ENCODE measurements at regions not wholly inside any gene's neighbourhood (a gene's known extent, or its start where the extent isn't known, plus 50 kb on each side); places are given as distances from the start of the nearest gene placed in this dataset.
"Not testable (repeated sequence)": the region's sequence is repeated elsewhere in the genome, so short reads cannot be mapped to it uniquely, and the experiment has no call there.

- Histone ChIP-seq H3K36me3 (no peaks in the 10 kb centered on the region), H3K27me3 (no peaks in the 10 kb centered on the region), H3K4me1 (no peaks in the 10 kb centered on the region), H3K9me3 (no peaks in the 10 kb centered on the region), H3K27ac (no peak overlapping the region), H3K4me3 (no peak overlapping the region)
- no peak for DNase-seq
- in situ Hi-C loops (cut with MboI; ENCODE audit: low sequenced_read_pairs in 4 of 4) (no loop called here), intact Hi-C loops (cut with DNase I; ENCODE audit: low total_unique reads) (no loop called here)
- TF ChIP-seq CTCF (IDR thresholded peaks at IDR 0.05 in 4 of 5, conservative IDR thresholded peaks at IDR 0.05 in 1 of 5) (no peak), POLR2A (IDR thresholded peaks at IDR 0.05) (no peak)
- ATAC-seq: no peak
Measured at GRCh38 chr4:13994016-13994415, 366.5 kb upstream of the BOD1L1 start.

GRCh38 chr4:13998850-13999445, 371.4 kb upstream of the BOD1L1 start:
- no peaks in the 10 kb centered on the region for H3K9me3 ChIP-seq
- H3K27me3 ChIP-seq: no peaks in the 10 kb centered on the region
- in situ Hi-C loops (cut with MboI; ENCODE audit: low sequenced_read_pairs in 4 of 4) (no loop called here), intact Hi-C loops (cut with DNase I; ENCODE audit: low total_unique reads) (no loop called here)
- H3K4me1 ChIP-seq: no peaks in the 10 kb centered on the region
- no peak overlapping the region for H3K4me3 ChIP-seq
- H3K36me3 ChIP-seq: no peaks in the 10 kb centered on the region
- TF ChIP-seq CTCF (IDR thresholded peaks at IDR 0.05 in 4 of 5, conservative IDR thresholded peaks at IDR 0.05 in 1 of 5) (no peak), POLR2A (IDR thresholded peaks at IDR 0.05) (no peak)
- DNase-seq: no peak
- no peak for ATAC-seq
- H3K27ac ChIP-seq: no peak overlapping the region

- ATAC-seq (no peak), DNase-seq (no peak)
- intact Hi-C loops (cut with DNase I; ENCODE audit: low total_unique reads): no loop called here
- no peak overlapping the region for H3K4me3 ChIP-seq
- no peaks in the 10 kb centered on the region for H3K4me1 ChIP-seq
- no peaks in the 10 kb centered on the region for H3K27me3 ChIP-seq
- no peaks in the 10 kb centered on the region for H3K9me3 ChIP-seq
- no peaks in the 10 kb centered on the region for H3K36me3 ChIP-seq
- no peak for TF ChIP-seq POLR2A (IDR thresholded peaks at IDR 0.05)
- no peak for TF ChIP-seq CTCF (IDR thresholded peaks at IDR 0.05 in 4 of 5, conservative IDR thresholded peaks at IDR 0.05 in 1 of 5)
- in situ Hi-C loops (cut with MboI; ENCODE audit: low sequenced_read_pairs in 4 of 4): no loop called here
- H3K27ac ChIP-seq: no peak overlapping the region
Measured at GRCh38 chr4:14000091-14000814, 372.7 kb upstream of the BOD1L1 start.

GRCh38 chr4:14002331-14002730, 374.8 kb upstream of the BOD1L1 start:
- in situ Hi-C loops (cut with MboI; ENCODE audit: low sequenced_read_pairs in 4 of 4); ATAC-seq: not testable (repeated sequence)

GRCh38 chr4:14008494-14008893, 381.0 kb upstream of the BOD1L1 start:
- no peak overlapping the region for H3K27ac ChIP-seq
- DNase-seq (no peak), ATAC-seq (no peak)
- H3K36me3 ChIP-seq: no peaks in the 10 kb centered on the region
- TF ChIP-seq CTCF (IDR thresholded peaks at IDR 0.05 in 4 of 5, conservative IDR thresholded peaks at IDR 0.05 in 1 of 5) (no peak), POLR2A (IDR thresholded peaks at IDR 0.05) (no peak)
- intact Hi-C loops (cut with DNase I; ENCODE audit: low total_unique reads) (no loop called here), in situ Hi-C loops (cut with MboI; ENCODE audit: low sequenced_read_pairs in 4 of 4) (no loop called here)
- no peaks in the 10 kb centered on the region for H3K9me3 ChIP-seq
- no peaks in the 10 kb centered on the region for H3K4me1 ChIP-seq
- no peaks in the 10 kb centered on the region for H3K27me3 ChIP-seq
- H3K4me3 ChIP-seq: no peak overlapping the region

More at GRCh38 chr4:14002331-14002730, 374.8 kb upstream of the BOD1L1 start:
- H3K36me3 ChIP-seq; H3K27ac ChIP-seq; DNase-seq; H3K4me1 ChIP-seq; H3K27me3 ChIP-seq; intact Hi-C loops (cut with DNase I; ENCODE audit: low total_unique reads); H3K9me3 ChIP-seq; H3K4me3 ChIP-seq: not testable (repeated sequence)

Measured in gastrocnemius medialis (tissue), 4 donors.